HG03565 (cell line): ENCODE measurements at regions not wholly inside any gene's neighbourhood (a gene's known extent, or its start where the extent isn't known, plus 50 kb on each side); places are given as distances from the start of the nearest gene placed in this dataset.
"Not testable (repeated sequence)": the region's sequence is repeated elsewhere in the genome, so short reads cannot be mapped to it uniquely, and the experiment has no call there.

Experiments
- ATAC-seq: cut with Tn5 transposase; IDR thresholded peaks from one replicate; pipeline ENCODE4 v1.9.1; 2021; ENCODE audit warnings: mild to moderate bottlenecking, moderate library complexity; ENCODE audit not compliant: unreplicated experiment

DNA sequence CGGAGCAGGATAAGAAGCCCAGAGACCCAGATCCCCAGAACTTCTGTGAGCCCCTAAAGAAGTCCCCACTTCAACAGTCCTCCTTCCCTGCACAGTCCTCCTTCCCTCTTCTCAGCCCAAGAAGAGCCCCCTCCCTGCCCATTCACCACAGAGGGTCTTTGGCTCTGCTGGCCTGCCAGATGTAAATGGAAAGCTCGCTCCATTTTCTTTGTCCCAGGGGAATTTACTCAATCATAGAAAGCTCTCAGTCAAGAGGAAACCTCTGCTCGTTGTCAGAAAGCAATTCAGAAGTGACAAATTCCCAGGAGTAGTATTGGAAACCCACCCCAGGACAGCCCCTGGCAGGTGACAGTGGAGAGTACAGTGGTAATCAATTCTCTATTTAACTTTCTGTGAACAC lies 105.5 kb upstream of the SMAD3 start:
- ATAC-seq = no peak

- ATAC-seq = no peak
These were observed 104.9 kb upstream of the SMAD3 start for GRCh38 chr15:66960519-66960918.

DNA sequence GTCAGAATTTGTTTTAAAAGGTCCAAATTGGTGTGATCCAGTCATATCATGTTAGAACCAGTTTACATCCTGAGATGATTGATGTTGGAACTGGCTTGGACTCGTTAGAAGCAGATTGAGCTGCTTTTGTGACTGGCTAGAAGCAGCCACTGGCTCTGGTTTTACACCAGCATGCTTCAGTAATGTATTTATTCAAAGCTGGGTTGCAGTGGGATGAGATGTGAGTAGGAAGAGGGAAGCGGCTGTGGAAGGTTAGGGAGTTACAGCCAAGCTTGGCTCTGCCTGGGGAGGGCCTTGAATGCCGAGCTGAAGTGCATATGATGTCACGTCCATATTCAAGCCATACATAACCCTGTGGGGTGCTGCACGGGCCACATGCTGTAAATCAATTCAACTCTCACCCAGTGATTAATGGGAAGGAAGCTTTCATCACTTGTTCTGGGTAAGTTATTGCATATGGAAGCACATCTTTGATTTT lies 104.0 kb upstream of the SMAD3 start:
- no peak for ATAC-seq

DNA sequence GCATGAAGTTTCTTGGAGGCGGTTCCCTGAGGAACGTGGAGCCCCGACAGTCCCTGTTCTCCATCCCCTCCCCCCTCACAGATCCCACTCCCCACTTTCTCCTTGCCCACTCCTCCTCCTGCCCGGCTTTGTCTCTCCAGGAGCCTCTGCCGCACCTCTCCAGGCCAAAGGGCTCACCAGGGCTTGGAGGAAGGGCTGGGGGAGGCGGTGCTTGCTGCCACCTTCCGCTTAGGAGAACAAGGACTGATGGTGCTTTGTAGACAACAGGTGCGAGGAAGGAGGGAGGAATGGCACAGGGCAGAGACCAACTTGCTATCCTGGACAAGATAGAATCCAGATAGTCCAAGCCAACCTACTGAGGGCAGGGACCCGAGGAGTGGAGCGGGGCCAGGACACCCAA lies 103.5 kb upstream of the SMAD3 start:
- no peak for ATAC-seq

- no peak for ATAC-seq
These were observed 102.9 kb upstream of the SMAD3 start for GRCh38 chr15:66962522-66962921.

DNA sequence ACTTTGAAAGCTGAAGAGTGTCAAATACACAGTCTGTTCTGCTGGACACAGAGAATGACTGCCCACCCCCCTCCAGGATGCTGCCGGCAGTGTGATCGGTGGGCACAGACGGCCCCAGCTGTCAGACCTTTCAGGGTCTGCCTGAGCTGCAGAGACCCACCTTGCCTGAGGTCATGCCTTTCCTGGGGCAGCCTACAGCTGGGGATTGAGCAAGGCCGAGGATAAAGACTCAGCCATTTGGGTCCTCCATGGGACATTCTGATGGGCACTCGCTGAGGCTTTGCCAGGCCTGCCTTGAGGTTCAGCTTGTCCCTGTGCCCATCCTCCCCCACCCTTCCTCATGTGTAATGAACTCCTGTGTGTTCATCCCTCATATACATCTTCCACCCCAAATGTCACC lies 102.3 kb upstream of the SMAD3 start:
- no peak for ATAC-seq

- ATAC-seq = no peak
These were observed 101.7 kb upstream of the SMAD3 start for GRCh38 chr15:66963710-66964109.

- no peak for ATAC-seq
These were observed 101.2 kb upstream of the SMAD3 start for GRCh38 chr15:66964111-66964738.

GRCh38 chr15:66964791-66965190 lies 100.6 kb upstream of the SMAD3 start:
- no peak for ATAC-seq

GRCh38 chr15:66965201-66965900 lies 100.1 kb upstream of the SMAD3 start:
- ATAC-seq = no peak

- no peak for ATAC-seq
These were observed 99.1 kb upstream of the SMAD3 start for GRCh38 chr15:66966256-66966655.

DNA sequence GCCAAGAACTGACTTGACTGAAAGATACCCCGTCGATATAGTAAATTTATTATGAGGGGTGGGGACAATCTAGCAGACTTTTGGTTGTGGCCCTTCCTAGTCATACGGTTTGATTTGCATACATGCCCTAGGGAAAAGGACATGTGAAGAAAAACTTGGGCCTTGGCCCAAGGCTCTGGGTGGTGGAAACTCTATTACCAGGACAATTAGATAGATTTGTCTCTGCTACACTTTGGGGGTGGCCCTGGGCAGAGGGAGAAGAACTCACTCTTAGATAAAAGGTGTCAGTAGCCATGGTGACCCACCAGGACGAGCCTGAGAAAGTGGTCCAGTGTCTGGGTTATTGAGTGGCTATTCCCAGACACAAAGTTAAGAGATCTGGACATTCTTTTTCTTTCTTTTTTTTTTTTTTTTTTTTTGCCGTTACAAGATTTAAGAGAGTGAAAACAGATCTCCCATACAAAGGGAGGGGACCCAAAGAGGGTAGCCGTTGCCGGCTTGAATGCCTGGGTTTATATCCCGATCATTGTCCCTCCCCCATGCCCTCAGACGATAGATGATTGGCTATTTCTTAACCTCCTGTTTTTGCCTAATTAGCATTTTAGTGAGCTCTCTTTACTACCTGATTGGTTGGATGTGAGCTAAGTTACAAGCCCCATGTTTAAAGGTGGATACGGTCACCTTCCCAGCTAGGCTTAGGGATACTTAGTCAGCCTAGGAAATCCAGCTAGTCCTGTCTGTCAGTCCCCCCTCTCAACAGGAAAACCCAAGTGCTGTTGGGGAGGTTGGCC lies 96.4 kb upstream of the SMAD3 start:
- ATAC-seq = no peak

DNA sequence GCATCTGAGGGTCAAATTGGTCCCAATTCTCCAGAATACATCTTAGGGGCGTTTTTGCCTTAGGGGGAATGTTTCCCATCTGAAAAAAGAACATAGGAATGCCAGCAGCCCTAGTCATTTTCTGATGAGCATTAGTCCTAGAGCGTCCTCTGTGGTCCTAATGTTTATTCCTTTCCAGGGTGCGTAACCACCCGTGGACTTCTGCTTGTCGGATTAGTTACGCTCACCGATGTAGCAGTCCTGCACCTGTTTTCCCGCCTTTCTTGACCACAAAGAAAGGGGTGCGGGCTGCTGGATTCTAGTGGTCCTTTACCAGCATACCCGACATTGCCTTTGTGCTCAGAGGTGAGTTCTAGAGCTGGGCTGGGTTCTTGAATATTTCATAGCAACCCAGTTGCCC lies 91.3 kb upstream of the SMAD3 start:
- not testable (repeated sequence) for ATAC-seq

DNA sequence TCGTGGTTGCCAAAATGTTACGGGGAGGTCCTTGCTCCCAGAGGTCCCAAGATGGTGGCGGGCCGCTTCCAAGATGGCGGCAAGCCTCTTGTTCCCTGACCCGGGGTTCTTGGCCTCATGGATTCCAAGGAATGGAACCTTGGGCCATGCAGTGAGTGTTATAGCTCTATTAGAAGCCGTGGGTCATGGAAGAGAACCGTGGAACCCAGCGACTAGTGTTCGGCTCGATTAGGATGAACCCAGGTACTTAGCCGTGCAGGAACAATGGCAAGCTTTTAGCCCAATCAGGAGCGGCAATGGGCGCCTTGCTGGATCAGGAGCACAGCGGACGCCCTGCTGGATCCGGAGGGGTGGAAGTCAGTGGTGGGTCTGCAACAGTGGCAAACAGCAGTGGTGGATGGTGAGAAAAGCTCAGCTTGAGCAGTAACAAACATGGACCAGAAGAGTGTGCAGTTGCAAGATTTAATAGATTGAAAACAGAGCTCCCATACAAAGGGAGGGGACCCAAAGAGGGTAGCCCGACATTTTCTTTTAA lies 89.2 kb upstream of the SMAD3 start:
- not testable (repeated sequence) for ATAC-seq

DNA sequence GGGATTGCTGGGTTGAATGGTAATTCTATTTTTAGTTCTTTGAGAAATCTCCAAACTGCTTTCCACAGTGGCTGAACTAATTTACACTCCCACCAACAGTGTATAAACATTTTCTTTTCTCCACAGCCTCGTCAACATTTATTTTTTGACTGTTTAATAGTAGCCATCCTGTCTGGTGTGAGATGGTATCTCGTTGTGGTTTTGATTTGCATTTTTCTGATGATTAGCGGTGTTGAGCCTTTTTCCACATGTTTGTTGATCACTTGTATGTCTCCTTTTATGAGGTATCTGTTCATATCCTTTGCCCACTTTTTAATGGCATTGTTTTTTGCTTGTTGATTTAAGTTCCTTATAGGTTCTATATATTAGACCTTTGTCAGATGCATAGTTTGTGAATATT lies 85.1 kb upstream of the SMAD3 start:
- not testable (repeated sequence) for ATAC-seq

DNA sequence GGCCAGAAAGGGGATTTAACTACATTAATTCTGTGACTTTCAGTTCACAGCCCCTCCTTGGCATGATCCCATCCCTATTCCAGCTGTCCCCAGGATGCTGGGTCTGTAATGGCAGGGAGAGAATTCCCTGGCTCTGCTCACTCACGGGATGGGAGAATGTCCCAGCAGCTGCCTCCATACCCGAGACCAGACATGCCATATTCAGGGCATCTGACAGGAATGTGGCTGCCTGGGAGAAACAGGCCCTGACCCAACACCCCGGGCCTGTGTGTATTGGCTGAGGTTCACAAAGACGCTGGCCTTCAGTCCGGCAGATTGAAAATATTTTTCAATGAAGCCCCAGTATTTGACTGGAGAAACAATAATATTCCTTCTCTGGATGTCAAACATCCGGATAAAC lies 83.6 kb upstream of the SMAD3 start:
- no peak for ATAC-seq

DNA sequence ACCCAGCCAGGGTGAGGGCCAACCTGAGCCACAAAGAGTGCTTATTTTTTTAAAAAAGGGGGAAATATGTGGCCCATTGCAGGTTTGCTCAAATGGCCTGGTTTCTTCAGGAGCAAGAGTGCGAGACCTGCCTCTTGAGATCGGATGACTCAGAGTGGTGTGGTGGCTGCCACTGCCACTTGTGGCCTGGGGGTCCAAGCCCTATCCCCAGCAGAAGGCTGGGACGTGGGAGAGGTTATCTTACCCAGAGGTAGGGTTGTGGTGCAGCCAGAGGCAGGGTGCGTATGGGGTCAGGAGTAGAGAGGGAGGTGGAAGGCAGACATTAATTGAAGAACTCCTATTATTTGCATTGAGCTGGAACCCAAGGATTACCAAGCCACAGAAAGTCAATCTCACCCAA lies 83.2 kb upstream of the SMAD3 start:
- ATAC-seq = no peak

- no peak for ATAC-seq
These were observed 82.6 kb upstream of the SMAD3 start for GRCh38 chr15:66982816-66983215.

DNA sequence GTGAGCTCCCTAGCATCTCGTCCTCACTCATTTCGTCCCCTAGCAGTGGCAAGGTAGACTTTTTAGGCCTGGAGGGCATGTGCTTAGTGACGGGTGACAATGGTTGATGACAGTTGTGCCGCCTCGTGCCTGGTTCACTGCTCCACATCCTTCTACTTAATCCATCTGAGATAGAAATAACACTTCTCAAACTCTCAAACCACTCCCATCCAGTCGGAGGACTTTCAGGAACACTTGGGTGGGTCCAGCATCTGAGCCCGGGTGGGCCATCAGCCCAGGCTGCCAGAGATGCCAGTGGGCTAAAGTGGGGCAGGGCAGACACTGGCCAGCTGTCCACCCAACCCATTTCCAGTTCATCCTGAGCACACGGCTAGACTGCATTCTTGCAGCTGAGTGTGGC lies 79.7 kb upstream of the SMAD3 start:
- ATAC-seq = no peak

GRCh38 chr15:66986951-66987350 lies 78.5 kb upstream of the SMAD3 start:
- no peak for ATAC-seq

- ATAC-seq = no peak
These were observed 72.3 kb upstream of the SMAD3 start for GRCh38 chr15:66993090-66993489.
